ENCODE measurements at regions not wholly inside any gene's neighbourhood (a gene's known extent, or its start where the extent isn't known, plus 50 kb on each side); places are given as distances from the start of the nearest gene placed in this dataset.

DNA sequence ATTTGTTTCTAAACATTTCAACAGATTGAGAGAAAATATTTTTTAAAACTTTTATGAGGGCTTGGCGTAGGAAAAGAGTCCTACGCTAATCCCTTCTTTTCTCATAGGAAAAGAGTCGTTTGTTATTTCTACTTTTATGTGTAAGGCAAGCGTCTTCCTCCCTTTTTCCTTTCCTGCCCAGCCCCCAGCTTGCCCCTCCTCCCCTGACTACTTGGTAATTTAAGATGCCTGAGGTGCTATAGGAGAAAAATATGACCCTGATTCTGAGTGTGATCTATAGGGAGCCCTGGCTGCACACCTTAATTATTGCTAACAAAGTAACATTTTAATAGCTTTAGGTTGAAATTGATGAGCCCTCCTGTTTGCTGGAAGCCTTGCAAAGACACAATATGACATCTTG is 373.6 kb downstream of the PBX1 start:
- TF ChIP-seq, protein P1, sequence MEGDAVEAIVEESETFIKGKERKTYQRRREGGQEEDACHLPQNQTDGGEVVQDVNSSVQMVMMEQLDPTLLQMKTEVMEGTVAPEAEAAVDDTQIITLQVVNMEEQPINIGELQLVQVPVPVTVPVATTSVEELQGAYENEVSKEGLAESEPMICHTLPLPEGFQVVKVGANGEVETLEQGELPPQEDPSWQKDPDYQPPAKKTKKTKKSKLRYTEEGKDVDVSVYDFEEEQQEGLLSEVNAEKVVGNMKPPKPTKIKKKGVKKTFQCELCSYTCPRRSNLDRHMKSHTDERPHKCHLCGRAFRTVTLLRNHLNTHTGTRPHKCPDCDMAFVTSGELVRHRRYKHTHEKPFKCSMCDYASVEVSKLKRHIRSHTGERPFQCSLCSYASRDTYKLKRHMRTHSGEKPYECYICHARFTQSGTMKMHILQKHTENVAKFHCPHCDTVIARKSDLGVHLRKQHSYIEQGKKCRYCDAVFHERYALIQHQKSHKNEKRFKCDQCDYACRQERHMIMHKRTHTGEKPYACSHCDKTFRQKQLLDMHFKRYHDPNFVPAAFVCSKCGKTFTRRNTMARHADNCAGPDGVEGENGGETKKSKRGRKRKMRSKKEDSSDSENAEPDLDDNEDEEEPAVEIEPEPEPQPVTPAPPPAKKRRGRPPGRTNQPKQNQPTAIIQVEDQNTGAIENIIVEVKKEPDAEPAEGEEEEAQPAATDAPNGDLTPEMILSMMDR (IDR thresholded peaks at IDR 0.05; ENCODE audit: low read depth, low read length): no peak
- no peak for TF ChIP-seq EZH2phosphoT487 (IDR thresholded peaks at IDR 0.05; ENCODE audit: low read depth)

Data from OCI-LY3 (cell line).